ENCODE measurements at regions not wholly inside any gene's neighbourhood (a gene's known extent, or its start where the extent isn't known, plus 50 kb on each side); places are given as distances from the start of the nearest gene placed in this dataset.

- CTCF ChIA-PET, result no interaction called here
- TF ChIP-seq FOXK2 (IDR thresholded peaks at IDR 0.05) (no peak), CTBP1 (IDR thresholded peaks at IDR 0.05; ENCODE audit: borderline replicate concordance) (no peak), TARDBP (IDR thresholded peaks at IDR 0.05) (no peak), ZNF384 (IDR thresholded peaks at IDR 0.05) (no peak), FOXA1 (IDR thresholded peaks at IDR 0.05) (no peak), LEF1 (IDR thresholded peaks at IDR 0.05; ENCODE audit: borderline replicate concordance) (no peak), NFRKB (IDR thresholded peaks at IDR 0.05) (no peak), FOXM1 (IDR thresholded peaks at IDR 0.05; ENCODE audit: borderline replicate concordance) (no peak), ARNT (IDR thresholded peaks at IDR 0.05) (no peak), SUZ12 (IDR thresholded peaks at IDR 0.05) (no peak)
- TF ChIP-seq, protein P1, sequence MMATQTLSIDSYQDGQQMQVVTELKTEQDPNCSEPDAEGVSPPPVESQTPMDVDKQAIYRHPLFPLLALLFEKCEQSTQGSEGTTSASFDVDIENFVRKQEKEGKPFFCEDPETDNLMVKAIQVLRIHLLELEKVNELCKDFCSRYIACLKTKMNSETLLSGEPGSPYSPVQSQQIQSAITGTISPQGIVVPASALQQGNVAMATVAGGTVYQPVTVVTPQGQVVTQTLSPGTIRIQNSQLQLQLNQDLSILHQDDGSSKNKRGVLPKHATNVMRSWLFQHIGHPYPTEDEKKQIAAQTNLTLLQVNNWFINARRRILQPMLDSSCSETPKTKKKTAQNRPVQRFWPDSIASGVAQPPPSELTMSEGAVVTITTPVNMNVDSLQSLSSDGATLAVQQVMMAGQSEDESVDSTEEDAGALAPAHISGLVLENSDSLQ (IDR thresholded peaks at IDR 0.05), result no peak
- no peak for DNase-seq (ENCODE audit: extremely low spot score)
- POLR2A ChIA-PET, result no interaction called here
Measured at GRCh38 chr14:44712024-44712815, 205.1 kb upstream of the FSCB start.

- CTCF ChIA-PET, result no interaction called here
Measured at GRCh38 chr14:44701563-44702263, 194.6 kb upstream of the FSCB start.

DNA sequence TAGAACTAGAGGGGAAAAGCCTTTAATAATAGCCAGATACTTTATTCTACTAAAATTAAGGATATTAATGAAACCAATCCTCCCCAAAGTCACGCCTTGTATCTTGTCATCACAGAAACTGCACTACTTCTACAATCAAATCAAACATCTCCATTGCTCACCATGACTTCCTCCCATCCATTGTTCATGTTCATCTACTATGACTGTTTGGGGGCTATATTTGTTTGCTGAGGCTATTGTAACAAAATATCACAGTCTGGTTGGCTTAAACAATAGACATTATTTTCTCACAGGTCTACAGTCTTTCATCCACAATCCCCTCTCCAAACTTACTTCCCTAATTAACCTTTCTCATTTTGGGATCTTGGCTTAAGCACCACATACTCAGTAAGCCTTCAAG, 193.6 kb upstream of the FSCB start:
- DNase-seq (ENCODE audit: extremely low spot score), result no peak
- POLR2A ChIA-PET, result no interaction called here
- CTCF ChIA-PET, result no interaction called here
- TF ChIP-seq TARDBP (IDR thresholded peaks at IDR 0.05) (no peak), FOXM1 (IDR thresholded peaks at IDR 0.05; ENCODE audit: borderline replicate concordance) (no peak), ZNF384 (IDR thresholded peaks at IDR 0.05) (no peak), L3MBTL2 (conservative IDR thresholded peaks at IDR 0.05) (no peak), ELF4 (IDR thresholded peaks at IDR 0.05) (no peak), ARNT (IDR thresholded peaks at IDR 0.05) (no peak), FOXA1 (IDR thresholded peaks at IDR 0.05) (no peak), SP1 (IDR thresholded peaks at IDR 0.05) (no peak), FOXK2 (IDR thresholded peaks at IDR 0.05) (no peak), NFRKB (IDR thresholded peaks at IDR 0.05) (no peak), SUZ12 (IDR thresholded peaks at IDR 0.05) (no peak), BHLHE40 (IDR thresholded peaks at IDR 0.05; ENCODE audit: borderline replicate concordance) (no peak)
- TF ChIP-seq, protein P1 (IDR thresholded peaks at IDR 0.05), result no peak

More at GRCh38 chr14:44701563-44702263, 194.6 kb upstream of the FSCB start:
- POLR2A ChIA-PET, result no interaction called here
- no peak for TF ChIP-seq ARNT (IDR thresholded peaks at IDR 0.05)
- no peak for TF ChIP-seq HDGF (IDR thresholded peaks at IDR 0.05; ENCODE audit: borderline replicate concordance)
- DNase-seq (ENCODE audit: extremely low spot score), result no peak

GRCh38 chr14:44700184-44700583, 193.1 kb upstream of the FSCB start:
- TF ChIP-seq L3MBTL2 (conservative IDR thresholded peaks at IDR 0.05), result no peak
- TF ChIP-seq ARNT (IDR thresholded peaks at IDR 0.05), result no peak
- no peak for TF ChIP-seq LEF1 (IDR thresholded peaks at IDR 0.05; ENCODE audit: borderline replicate concordance)
- no peak for TF ChIP-seq HDGF (IDR thresholded peaks at IDR 0.05; ENCODE audit: borderline replicate concordance)
- TF ChIP-seq ELF4 (IDR thresholded peaks at IDR 0.05), result no peak
- TF ChIP-seq FOXK2 (IDR thresholded peaks at IDR 0.05), result no peak
- TF ChIP-seq TARDBP (IDR thresholded peaks at IDR 0.05), result no peak
- no peak for TF ChIP-seq NFRKB (IDR thresholded peaks at IDR 0.05)
- no peak for TF ChIP-seq ZNF384 (IDR thresholded peaks at IDR 0.05)
- TF ChIP-seq FOXA1 (IDR thresholded peaks at IDR 0.05), result no peak
- ChIA-PET POLR2A (no interaction called here), CTCF (interaction anchor here (0.6 kb wide), 1 partner anchor 780 kb away, joined by 3 read pairs; no protein-coding TSS in a partner anchor)
- no peak for DNase-seq (ENCODE audit: extremely low spot score)

GRCh38 chr14:44699391-44699790, 192.3 kb upstream of the FSCB start:
- POLR2A ChIA-PET, result no interaction called here
- DNase-seq (ENCODE audit: extremely low spot score), result no peak
- CTCF ChIA-PET, result no interaction called here
- TF ChIP-seq, protein P1 (IDR thresholded peaks at IDR 0.05), result no peak
- no peak for TF ChIP-seq NFRKB (IDR thresholded peaks at IDR 0.05)
- no peak for TF ChIP-seq CTBP1 (IDR thresholded peaks at IDR 0.05; ENCODE audit: borderline replicate concordance)
- TF ChIP-seq ARNT (IDR thresholded peaks at IDR 0.05), result no peak
- TF ChIP-seq BHLHE40 (IDR thresholded peaks at IDR 0.05; ENCODE audit: borderline replicate concordance), result no peak
- TF ChIP-seq SP1 (IDR thresholded peaks at IDR 0.05), result no peak
- no peak for TF ChIP-seq ELF4 (IDR thresholded peaks at IDR 0.05)
- TF ChIP-seq L3MBTL2 (conservative IDR thresholded peaks at IDR 0.05), result no peak
- no peak for TF ChIP-seq HDGF (IDR thresholded peaks at IDR 0.05; ENCODE audit: borderline replicate concordance)
- TF ChIP-seq FOXK2 (IDR thresholded peaks at IDR 0.05), result no peak
- no peak for TF ChIP-seq LEF1 (IDR thresholded peaks at IDR 0.05; ENCODE audit: borderline replicate concordance)

- CTCF ChIA-PET, result no interaction called here
- no peak for DNase-seq (ENCODE audit: extremely low spot score)
- POLR2A ChIA-PET, result no interaction called here
- no peak for TF ChIP-seq ELF4 (IDR thresholded peaks at IDR 0.05)
- TF ChIP-seq, protein P1 (IDR thresholded peaks at IDR 0.05), result no peak
- no peak for TF ChIP-seq ARNT (IDR thresholded peaks at IDR 0.05)
- no peak for TF ChIP-seq FOXK2 (IDR thresholded peaks at IDR 0.05)
- TF ChIP-seq ZNF384 (IDR thresholded peaks at IDR 0.05), result no peak
- no peak for TF ChIP-seq FOXA1 (IDR thresholded peaks at IDR 0.05)
- no peak for TF ChIP-seq FOXM1 (IDR thresholded peaks at IDR 0.05; ENCODE audit: borderline replicate concordance)
- TF ChIP-seq HDGF (IDR thresholded peaks at IDR 0.05; ENCODE audit: borderline replicate concordance), result no peak
- no peak for TF ChIP-seq TARDBP (IDR thresholded peaks at IDR 0.05)
- TF ChIP-seq SUZ12 (IDR thresholded peaks at IDR 0.05), result no peak
- no peak for TF ChIP-seq CTBP1 (IDR thresholded peaks at IDR 0.05; ENCODE audit: borderline replicate concordance)
- no peak for TF ChIP-seq LEF1 (IDR thresholded peaks at IDR 0.05; ENCODE audit: borderline replicate concordance)
Measured at GRCh38 chr14:44669496-44669895, 162.4 kb upstream of the FSCB start.

All from HEK293T (cell line).